CD14-positive monocyte (primary cell): ENCODE measurements at regions not wholly inside any gene's neighbourhood (a gene's known extent, or its start where the extent isn't known, plus 50 kb on each side); places are given as distances from the start of the nearest gene placed in this dataset.
A peak's percentile ranks its signal among the peaks of the same experiment; 100 is the strongest.

Experiments
- DNase-seq, 3 donors: peaks; one replicate each; pipeline ENCODE4 v3.0.0-alpha.2; 2011 to 2022
- H2AFZ ChIP-seq: 2 replicates; pipeline ENCODE4 v1.6.0; 2012; ENCODE audit warnings: mild to moderate bottlenecking, low read depth, low read length, inconsistent platforms; ENCODE audit not compliant: insufficient read depth, poor library complexity, severe bottlenecking
- H3K27ac ChIP-seq, 2 donors: 1 replicate in 1 of 2; 2 replicates in 1 of 2; pipeline ENCODE4 v1.5.1; 2012 to 2013; ENCODE audit warnings: low read length in 2 of 2, control low read depth in 1 of 2, inconsistent platforms in 1 of 2, low read depth in 1 of 2, mild to moderate bottlenecking in 1 of 2
- H3K27me3 ChIP-seq, 2 donors: one replicate each; pipeline versions ENCODE4 v1.6.0 to v1.6.1; 2011 to 2013; ENCODE audit warnings: low read length in 2 of 2; ENCODE audit not compliant: control insufficient read depth in 2 of 2, insufficient read depth in 2 of 2
- H3K36me3 ChIP-seq, 2 donors: replicated peaks in 1 of 2; 1 replicate in 1 of 2; 2 replicates in 1 of 2; pipeline versions ENCODE4 v1.5.1 to v1.6.1; 2012 to 2013; ENCODE audit warnings: low read length in 2 of 2, control low read depth in 1 of 2, inconsistent platforms in 1 of 2, mild to moderate bottlenecking in 1 of 2; ENCODE audit not compliant: insufficient read depth in 2 of 2, control insufficient read depth in 1 of 2
- H3K4me1 ChIP-seq, 2 donors: 1 replicate in 1 of 2; 2 replicates in 1 of 2; pipeline versions ENCODE4 v1.5.1 to v1.6.1; 2012 to 2013; ENCODE audit warnings: low read length in 2 of 2, control low read depth in 1 of 2, inconsistent platforms in 1 of 2, mild to moderate bottlenecking in 1 of 2, moderate library complexity in 1 of 2; ENCODE audit not compliant: insufficient read depth in 2 of 2, control insufficient read depth in 1 of 2
- H3K4me2 ChIP-seq: replicated peaks from 2 replicates; pipeline ENCODE3; 2012; ENCODE audit warnings: low read length, moderate library complexity, mild to moderate bottlenecking; ENCODE audit not compliant: poor library complexity, severe bottlenecking; ENCODE audit errors: extremely low read depth
- H3K4me3 ChIP-seq, 3 experiments: fragments of 200-600 bp in 1 of 3; sonication (generic) in 1 of 3; replicated peaks in 1 of 3; 1 replicate in 2 of 3; 2 replicates in 1 of 3; pipeline ENCODE4 v1.5.1; 2011 to 2013; ENCODE audit warnings: low read length in 3 of 3, mild to moderate bottlenecking in 3 of 3, control low read depth in 2 of 3, low read depth in 2 of 3, inconsistent platforms in 1 of 3, moderate library complexity in 1 of 3
- H3K79me2 ChIP-seq: 2 replicates; pipeline ENCODE4 v1.6.0; 2012; ENCODE audit warnings: mild to moderate bottlenecking, control low read depth, inconsistent platforms, low read length, moderate library complexity; ENCODE audit not compliant: insufficient read depth
- H3K9ac ChIP-seq: 2 replicates; pipeline ENCODE4 v1.6.0; 2017; ENCODE audit warnings: low read length, mild to moderate bottlenecking; ENCODE audit not compliant: insufficient read depth, poor library complexity, severe bottlenecking
- H3K9me3 ChIP-seq, 2 donors: replicated peaks in 1 of 2; 1 replicate in 1 of 2; 2 replicates in 1 of 2; pipeline versions ENCODE4 v1.5.1 to v1.6.1; 2012 to 2013; ENCODE audit warnings: low read length in 2 of 2, control low read depth in 1 of 2; ENCODE audit not compliant: control insufficient read depth in 1 of 2, insufficient read depth in 1 of 2
- H4K20me1 ChIP-seq: 2 replicates; pipeline ENCODE4 v1.6.0; 2012; ENCODE audit warnings: mild to moderate bottlenecking, low read length, control low read depth, moderate library complexity; ENCODE audit not compliant: insufficient read depth
- H3K27ac Mint-ChIP-seq, 7 donors: one replicate each; pipeline ENCODE4 v1.8.0; 2020; ENCODE audit warnings: mild to moderate bottlenecking in 7 of 7, mixed read lengths in 7 of 7, moderate library complexity in 6 of 7, inconsistent platforms in 2 of 7
- H3K27me3 Mint-ChIP-seq, 3 donors: one replicate each; pipeline ENCODE4 v1.8.0; 2021 to 2022; ENCODE audit warnings: low read depth in 3 of 3, mild to moderate bottlenecking in 3 of 3, mixed read lengths in 3 of 3, moderate library complexity in 3 of 3, inconsistent platforms in 1 of 3
- H3K36me3 Mint-ChIP-seq, 2 donors: one replicate each; pipeline ENCODE4 v1.8.0; 2020; ENCODE audit warnings: mixed read lengths in 2 of 2, inconsistent platforms in 1 of 2, mild to moderate bottlenecking in 1 of 2
- H3K4me1 Mint-ChIP-seq: one replicate; pipeline ENCODE4 v1.8.0; 2020; ENCODE audit warnings: mild to moderate bottlenecking, mixed read lengths
- H3K4me3 Mint-ChIP-seq, 2 donors: one replicate each; pipeline ENCODE4 v1.8.0; 2020; ENCODE audit warnings: mild to moderate bottlenecking in 2 of 2, mixed read lengths in 2 of 2, moderate library complexity in 1 of 2
- H3K9me3 Mint-ChIP-seq, 7 donors: one replicate each; pipeline ENCODE4 v1.8.0; 2020 to 2022; ENCODE audit warnings: mixed read lengths in 7 of 7, mild to moderate bottlenecking in 6 of 7, moderate library complexity in 6 of 7, inconsistent platforms in 2 of 7
- WGBS: methylation state at CpG from one replicate; pipeline ENCODE4 v1.1.5; 2013; ENCODE audit warnings: missing lambda C conversion rate; ENCODE audit not compliant: insufficient coverage; 5-methylcytosine and 5-hydroxymethylcytosine counted together
- intact Hi-C, 2 donors: fragments of 100-400 bp; cut with micrococcal nuclease; formaldehyde crosslinking; loops; one replicate each; pipeline versions ENCODE4 v1.15.0 to v1.15.1; 2023
- TF ChIP-seq, protein P1 (sequence below): fragments of 200-600 bp; IDR thresholded peaks from one replicate; pipeline ENCODE4 v1.8.0; 2022; ENCODE audit warnings: antibody characterized with exemption, mild to moderate bottlenecking

DNA sequence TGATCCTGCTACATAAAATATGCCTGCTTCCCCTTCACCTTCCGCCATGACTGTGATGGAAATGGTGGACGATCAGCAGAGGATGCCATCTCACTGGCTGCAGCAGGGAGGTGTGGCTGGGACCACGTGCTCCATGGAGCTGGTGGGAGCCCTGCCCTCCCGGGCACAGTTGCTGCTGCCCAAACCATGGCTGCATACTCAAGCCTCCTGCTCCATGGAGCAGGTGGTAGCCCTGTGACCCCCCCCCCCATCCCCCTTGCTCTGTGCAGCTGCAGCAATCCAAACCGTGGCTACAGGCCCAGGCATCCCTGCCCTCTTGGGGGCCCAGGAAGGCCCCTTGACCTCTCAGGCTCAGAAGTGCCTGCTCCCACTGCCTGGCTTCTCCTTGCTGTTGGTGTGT lies 597.5 kb upstream of the LMO3 start:
- H3K4me2 ChIP-seq, result no peak overlapping the region
- H3K9ac ChIP-seq, result no peak overlapping the region
- no peaks in the 10 kb centered on the region for H4K20me1 ChIP-seq
- TF ChIP-seq, protein P1, sequence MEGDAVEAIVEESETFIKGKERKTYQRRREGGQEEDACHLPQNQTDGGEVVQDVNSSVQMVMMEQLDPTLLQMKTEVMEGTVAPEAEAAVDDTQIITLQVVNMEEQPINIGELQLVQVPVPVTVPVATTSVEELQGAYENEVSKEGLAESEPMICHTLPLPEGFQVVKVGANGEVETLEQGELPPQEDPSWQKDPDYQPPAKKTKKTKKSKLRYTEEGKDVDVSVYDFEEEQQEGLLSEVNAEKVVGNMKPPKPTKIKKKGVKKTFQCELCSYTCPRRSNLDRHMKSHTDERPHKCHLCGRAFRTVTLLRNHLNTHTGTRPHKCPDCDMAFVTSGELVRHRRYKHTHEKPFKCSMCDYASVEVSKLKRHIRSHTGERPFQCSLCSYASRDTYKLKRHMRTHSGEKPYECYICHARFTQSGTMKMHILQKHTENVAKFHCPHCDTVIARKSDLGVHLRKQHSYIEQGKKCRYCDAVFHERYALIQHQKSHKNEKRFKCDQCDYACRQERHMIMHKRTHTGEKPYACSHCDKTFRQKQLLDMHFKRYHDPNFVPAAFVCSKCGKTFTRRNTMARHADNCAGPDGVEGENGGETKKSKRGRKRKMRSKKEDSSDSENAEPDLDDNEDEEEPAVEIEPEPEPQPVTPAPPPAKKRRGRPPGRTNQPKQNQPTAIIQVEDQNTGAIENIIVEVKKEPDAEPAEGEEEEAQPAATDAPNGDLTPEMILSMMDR, result no peak
- no peak overlapping the region for H2AFZ ChIP-seq
- peaks cover 19 to 27% of the 10 kb centered on the region in 2 donors for H3K9me3 ChIP-seq
- no peaks in the 10 kb centered on the region for H3K4me1 ChIP-seq
- no peaks in the 10 kb centered on the region for H3K27me3 ChIP-seq
- Mint-ChIP-seq H3K9me3 (peaks cover 0 to 9% (median 6%) of the 10 kb centered on the region in 7 donors), H3K4me1 (no peaks in the 10 kb centered on the region), H3K27ac (peak overlapping the region in 1 of 7 donors; percentile 38), H3K27me3 (no peaks in the 10 kb centered on the region), H3K36me3 (no peaks in the 10 kb centered on the region), H3K4me3 (no peak overlapping the region)
- no peaks in the 10 kb centered on the region for H3K79me2 ChIP-seq
- WGBS, result 72% methylated on average over 5 of the region's 5 CpGs
- no peak overlapping the region for H3K4me3 ChIP-seq
- no peak overlapping the region for H3K27ac ChIP-seq
- DNase-seq, result no peak
- H3K36me3 ChIP-seq, result no peaks in the 10 kb centered on the region
- intact Hi-C loops, result no loop called here

DNA sequence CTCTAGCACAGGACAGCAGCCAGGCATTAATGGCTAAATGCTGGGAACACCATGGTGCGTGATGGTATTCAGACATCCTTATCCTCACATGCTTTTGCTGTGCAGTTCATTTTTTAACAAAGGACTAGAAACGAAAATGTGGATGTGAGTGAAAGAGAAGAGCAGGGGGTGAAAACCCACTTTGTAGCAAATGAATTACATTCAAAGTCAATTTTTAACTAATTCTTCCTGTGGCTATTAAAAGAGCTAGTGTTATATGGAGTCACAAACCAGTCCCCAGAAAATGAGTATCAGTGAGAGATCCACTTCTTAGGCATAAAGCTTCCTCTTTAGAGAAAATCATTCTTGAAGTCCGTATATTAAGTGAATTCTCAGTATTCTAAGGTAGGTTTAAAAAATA lies 592.0 kb upstream of the LMO3 start:
- no peaks in the 10 kb centered on the region for H4K20me1 ChIP-seq
- peaks cover 2 to 14% (median 6%) of the 10 kb centered on the region in 7 donors for H3K9me3 Mint-ChIP-seq
- WGBS, result no CpG with 5 or more reads among the region's 3 CpGs

More for the DNA sequence above, 592.0 kb upstream of the LMO3 start:
- Histone ChIP-seq H3K27me3 (no peaks in the 10 kb centered on the region), H3K4me3 (no peak overlapping the region), H3K36me3 (no peaks in the 10 kb centered on the region), H3K9ac (no peak overlapping the region), H3K4me1 (no peaks in the 10 kb centered on the region), H3K79me2 (no peaks in the 10 kb centered on the region), H3K4me2 (no peak overlapping the region), H3K27ac (no peak overlapping the region), H2AFZ (no peak overlapping the region), H3K9me3 (peaks cover 10 to 14% of the 10 kb centered on the region in 2 donors)
- no peak overlapping the region for H3K27ac Mint-ChIP-seq
- no peaks in the 10 kb centered on the region for H3K4me1 Mint-ChIP-seq
- intact Hi-C loops, result no loop called here
- TF ChIP-seq, protein P1, result no peak
- DNase-seq, result no peak
- no peaks in the 10 kb centered on the region for H3K36me3 Mint-ChIP-seq
- H3K27me3 Mint-ChIP-seq, result no peaks in the 10 kb centered on the region
- no peak overlapping the region for H3K4me3 Mint-ChIP-seq
